AML-193 (cell line): ENCODE measurements at regions not wholly inside any gene's neighbourhood (a gene's known extent, or its start where the extent isn't known, plus 50 kb on each side); places are given as distances from the start of the nearest gene placed in this dataset.

Experiments used
- DNase-seq, 2 experiments: peaks; one replicate each; lab custom pipeline; 2025; lab: John Stamatoyannopoulos, UW

GRCh38 chr15:47460795-47461573 lies 256.3 kb upstream of the SEMA6D start:
- peak; percentile 20 to 26 for DNase-seq

GRCh38 chr15:47461652-47462141 lies 255.6 kb upstream of the SEMA6D start:
- no peak for DNase-seq

GRCh38 chr15:47466357-47466756 lies 250.9 kb upstream of the SEMA6D start:
- DNase-seq: no peak

- no peak for DNase-seq
Observed at GRCh38 chr15:47470983-47471382, 246.3 kb upstream of the SEMA6D start.

- DNase-seq: no peak
Observed at GRCh38 chr15:47473106-47473725, 244.1 kb upstream of the SEMA6D start.

GRCh38 chr15:47473832-47474231 lies 243.5 kb upstream of the SEMA6D start:
- DNase-seq: no peak

- DNase-seq: no peak
Observed at GRCh38 chr15:47475336-47475735, 242.0 kb upstream of the SEMA6D start.

- DNase-seq: no peak
Observed at GRCh38 chr15:47477341-47477740, 240.0 kb upstream of the SEMA6D start.

- no peak for DNase-seq
Observed at GRCh38 chr15:47484059-47484458, 233.2 kb upstream of the SEMA6D start.

- DNase-seq: no peak
Observed at GRCh38 chr15:47484997-47485396, 232.3 kb upstream of the SEMA6D start.

GRCh38 chr15:47485419-47485818 lies 231.9 kb upstream of the SEMA6D start:
- no peak for DNase-seq

- DNase-seq: no peak
Observed at GRCh38 chr15:47486040-47486439, 231.3 kb upstream of the SEMA6D start.

GRCh38 chr15:47492195-47492594 lies 225.1 kb upstream of the SEMA6D start:
- no peak for DNase-seq

GRCh38 chr15:47493357-47494247 lies 223.7 kb upstream of the SEMA6D start:
- no peak for DNase-seq

- no peak for DNase-seq
Observed at GRCh38 chr15:47496343-47497185, 220.7 kb upstream of the SEMA6D start.

GRCh38 chr15:47500842-47501241 lies 216.5 kb upstream of the SEMA6D start:
- no peak for DNase-seq

- DNase-seq: no peak
Observed at GRCh38 chr15:47502041-47502440, 215.3 kb upstream of the SEMA6D start.

GRCh38 chr15:47503876-47504275 lies 213.4 kb upstream of the SEMA6D start:
- no peak for DNase-seq

GRCh38 chr15:47504624-47505256 lies 212.6 kb upstream of the SEMA6D start:
- DNase-seq: no peak

GRCh38 chr15:47505712-47506328 lies 211.5 kb upstream of the SEMA6D start:
- no peak for DNase-seq
